Stimulated activated CD4-positive, alpha-beta T cell treated with anti-CD3 and anti-CD28 coated beads, TNF-alpha, amount 100 ng/mL, for 48 hours (primary cell): ENCODE measurements at regions not wholly inside any gene's neighbourhood (a gene's known extent, or its start where the extent isn't known, plus 50 kb on each side); places are given as distances from the start of the nearest gene placed in this dataset.

ENCODE experiments used
- DNase-seq, 3 donors: peaks; one replicate each; pipeline ENCODE4 v3.0.0-alpha.2; 2020; ENCODE audit warnings: low read depth in 3 of 3

DNA sequence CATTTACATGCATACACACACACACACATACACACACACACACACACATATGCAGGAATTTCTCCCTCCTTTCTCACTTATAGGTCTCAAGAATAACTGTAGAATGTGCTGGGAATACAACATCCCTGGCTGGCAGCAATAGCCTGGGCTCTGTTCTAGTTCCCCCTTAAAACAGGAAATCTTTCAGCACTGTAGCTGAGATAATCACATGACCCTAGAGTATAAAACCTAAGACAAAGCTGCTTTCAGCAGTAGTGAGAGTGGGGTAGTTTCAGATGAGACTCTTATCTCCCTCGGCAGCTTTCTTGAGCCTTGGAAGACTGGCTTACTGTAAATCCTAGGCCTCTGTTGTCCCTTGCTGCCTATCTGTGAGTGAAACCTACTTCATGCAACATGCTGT, 137.4 kb upstream of the AKR1E2 start:
- DNase-seq: no peak

DNA sequence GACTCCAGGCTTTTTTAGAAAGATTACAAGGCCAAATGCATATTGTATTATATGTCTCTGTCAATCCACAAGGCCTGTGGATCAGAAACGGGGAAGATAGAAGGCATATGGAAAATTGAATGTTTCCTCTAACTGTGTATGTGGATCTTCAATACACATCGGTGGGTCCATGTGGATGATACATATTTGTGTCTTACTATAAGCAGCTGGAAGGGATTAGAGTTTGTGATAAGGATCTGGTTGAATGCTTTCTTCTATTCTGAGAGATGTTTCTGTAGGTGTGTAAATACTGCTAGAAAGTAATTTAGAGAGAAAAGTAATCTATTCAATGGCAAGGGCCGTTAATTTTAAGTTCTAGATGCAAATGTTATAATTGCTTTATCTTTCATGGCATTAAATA, 137.8 kb upstream of the AKR1E2 start:
- DNase-seq: no peak

DNA sequence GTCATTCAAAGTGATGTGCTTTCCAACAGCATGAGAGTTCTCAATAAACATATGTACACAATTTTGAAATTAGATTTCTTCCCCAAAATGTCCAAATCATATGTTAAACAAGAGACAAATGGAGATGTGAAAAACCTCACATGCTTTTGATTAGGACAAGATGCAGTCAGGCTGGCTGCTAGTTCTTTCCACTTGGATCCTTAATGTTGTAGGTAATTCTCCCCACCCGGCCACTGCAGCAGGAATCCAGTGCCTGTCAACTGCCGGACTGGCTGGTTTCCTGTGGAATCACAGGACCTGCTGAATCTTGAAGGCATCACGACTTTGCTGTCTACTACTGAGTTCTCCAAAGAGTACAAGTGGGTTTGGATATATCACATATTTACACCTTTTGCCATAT, 138.6 kb upstream of the AKR1E2 start:
- no peak for DNase-seq

DNA sequence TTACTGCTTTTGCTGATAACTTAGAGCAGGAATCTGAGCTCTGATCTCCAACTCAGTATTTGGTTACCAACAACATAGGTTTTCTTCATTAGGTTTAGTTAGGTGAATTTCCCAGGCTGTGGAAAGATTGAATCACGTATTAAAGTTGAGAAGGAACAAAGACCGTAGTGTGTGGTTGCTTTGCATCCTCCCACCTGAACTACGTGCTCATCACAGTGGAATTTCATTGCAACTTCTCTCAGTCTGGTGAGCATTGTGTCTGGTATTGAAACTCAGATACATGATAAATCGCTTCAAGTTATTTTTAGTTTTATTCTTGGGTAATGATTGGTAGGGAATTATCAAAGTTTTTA, 139.4 kb upstream of the AKR1E2 start:
- peak; percentile 11 to 32 (median 31) for DNase-seq

DNA sequence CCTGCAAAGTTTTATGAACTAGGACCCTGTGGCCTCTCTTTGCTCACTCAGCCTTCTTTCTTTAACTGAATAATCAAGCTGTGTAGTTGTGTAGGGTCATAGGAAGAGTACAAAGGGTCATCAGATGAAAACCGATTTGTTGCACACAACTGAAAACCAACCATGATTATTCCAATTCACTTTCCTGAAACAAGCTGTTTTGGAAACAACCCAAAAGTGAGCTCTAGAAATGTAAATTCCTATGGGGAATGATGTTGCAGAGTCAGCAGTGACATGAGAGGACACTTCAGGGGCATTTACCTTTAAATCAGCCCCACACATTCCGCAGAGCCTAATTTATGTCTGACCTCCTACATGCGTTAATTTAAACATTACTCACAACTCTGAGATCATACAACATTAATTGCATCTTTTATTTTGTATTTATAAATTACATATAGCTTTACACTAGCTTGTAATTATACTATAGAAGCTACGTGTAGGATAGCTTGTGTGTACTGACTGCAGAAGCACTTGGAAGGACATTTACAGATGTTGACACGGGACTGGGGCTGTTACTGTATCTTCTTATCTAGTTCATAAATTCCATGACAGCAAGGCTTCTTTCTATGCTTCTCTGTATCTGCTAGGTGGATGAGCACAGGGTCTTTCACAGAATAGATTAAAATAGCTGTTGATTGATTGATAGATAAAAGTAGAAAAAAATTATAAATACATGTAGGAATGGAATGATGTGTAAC, 139.9 kb upstream of the AKR1E2 start:
- DNase-seq: no peak

DNA sequence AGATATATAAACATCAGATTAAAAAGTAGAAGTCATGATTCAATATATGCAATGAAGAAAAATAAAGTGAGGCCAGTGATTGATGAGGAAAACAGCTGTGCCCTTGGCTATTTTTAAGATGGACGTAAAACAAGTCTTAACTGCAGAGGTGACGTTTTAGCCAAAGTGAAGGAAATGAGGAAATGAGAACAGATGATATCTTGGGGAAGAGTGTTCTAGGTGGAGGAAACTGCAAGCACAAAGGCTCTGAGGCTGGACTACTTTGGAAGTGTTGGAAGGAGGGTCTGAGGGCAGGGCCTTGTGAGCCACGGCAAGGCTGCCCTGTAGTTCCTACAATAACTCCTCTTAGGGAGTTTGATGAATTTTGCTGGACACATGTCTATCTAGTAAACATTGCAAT, 140.5 kb upstream of the AKR1E2 start:
- DNase-seq: no peak

DNA sequence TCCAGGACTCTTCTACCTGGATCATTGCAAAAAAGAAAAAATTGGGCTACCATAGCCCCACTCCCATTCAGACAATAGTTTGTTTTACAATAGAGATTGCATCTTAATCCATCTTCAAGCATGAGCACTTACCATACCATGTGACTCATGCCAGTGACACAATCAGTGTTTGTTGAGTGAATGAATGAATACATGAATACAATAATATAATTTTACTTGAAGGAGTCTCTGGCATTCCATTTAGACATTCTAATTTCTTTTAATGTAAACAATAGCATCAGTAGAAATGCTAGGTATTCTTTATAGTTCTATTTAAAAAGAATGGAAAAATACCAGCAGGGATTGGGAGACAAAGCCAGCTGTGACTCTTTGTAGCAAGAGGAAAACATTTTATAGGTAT, 141.6 kb upstream of the AKR1E2 start:
- DNase-seq: no peak

DNA sequence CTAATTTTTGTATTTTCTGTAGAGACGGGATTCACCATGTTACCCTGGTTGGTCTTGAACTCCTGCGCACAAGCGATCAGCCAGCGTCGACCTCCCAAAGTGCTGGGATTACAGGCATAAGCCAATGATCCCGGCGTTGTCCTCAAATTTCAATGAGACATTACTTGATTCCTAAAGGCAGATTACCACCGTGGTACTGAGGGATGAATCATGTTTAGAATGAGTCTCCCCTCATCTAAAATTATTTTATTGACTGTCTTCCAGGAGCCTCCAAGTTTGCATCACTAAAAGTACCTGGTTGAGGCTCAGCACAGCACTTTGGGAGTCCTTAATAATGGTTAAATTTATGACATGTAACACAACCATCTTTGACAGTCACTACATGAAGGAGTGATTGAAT, 142.2 kb upstream of the AKR1E2 start:
- no peak for DNase-seq

DNA sequence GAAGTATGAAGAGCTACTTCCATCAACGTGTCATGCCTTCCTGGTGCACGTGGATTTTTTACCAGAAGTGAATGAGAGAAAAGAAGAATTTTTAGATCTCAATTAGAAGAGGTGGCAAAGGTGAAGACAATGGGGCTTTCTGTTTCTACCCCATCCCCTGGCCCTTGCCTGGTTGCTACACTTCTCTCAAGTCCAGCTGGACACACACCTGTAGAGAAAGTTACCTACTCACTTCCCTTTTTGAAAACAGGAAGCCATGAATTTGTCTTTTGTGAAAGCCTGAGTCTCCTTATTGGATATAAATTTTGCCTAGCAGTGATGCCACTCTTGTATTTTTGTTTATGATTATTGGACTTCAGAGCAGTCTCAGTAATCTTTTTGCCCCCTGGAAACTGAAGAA, 142.9 kb upstream of the AKR1E2 start:
- no peak for DNase-seq

DNA sequence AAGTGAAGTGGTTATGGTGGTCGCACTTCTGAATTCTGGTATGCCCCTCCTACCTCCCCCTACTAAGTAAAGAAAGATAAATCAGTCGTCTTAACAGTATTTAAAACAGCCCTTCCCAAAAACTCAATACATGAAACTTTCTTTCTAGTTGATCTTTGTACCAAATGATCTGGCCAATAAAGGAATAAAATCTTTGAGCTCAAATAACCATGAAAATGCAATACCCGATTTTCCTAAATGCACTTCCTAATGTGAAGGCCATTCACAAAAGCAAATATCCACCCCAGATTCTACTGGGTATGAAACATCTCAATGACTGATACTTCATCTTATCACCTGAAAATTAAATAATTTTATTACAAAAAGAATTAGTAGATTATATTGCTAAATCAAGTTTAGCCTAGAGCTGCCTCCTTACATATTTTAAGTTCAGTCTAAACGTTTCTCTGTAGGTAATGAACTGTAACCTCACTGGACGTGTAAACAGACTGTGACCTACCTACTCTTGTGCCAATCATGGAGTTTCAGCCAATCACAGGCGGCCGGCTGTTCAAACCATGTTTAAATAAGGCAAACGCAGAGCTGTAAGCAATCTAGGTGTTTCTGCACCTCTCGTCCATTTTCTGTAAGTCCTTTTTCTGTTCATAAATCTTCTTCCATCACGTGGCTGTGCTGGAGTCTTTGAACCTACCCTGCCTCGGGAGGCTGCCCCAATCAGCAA, 146.9 kb upstream of the AKR1E2 start:
- no peak for DNase-seq

DNA sequence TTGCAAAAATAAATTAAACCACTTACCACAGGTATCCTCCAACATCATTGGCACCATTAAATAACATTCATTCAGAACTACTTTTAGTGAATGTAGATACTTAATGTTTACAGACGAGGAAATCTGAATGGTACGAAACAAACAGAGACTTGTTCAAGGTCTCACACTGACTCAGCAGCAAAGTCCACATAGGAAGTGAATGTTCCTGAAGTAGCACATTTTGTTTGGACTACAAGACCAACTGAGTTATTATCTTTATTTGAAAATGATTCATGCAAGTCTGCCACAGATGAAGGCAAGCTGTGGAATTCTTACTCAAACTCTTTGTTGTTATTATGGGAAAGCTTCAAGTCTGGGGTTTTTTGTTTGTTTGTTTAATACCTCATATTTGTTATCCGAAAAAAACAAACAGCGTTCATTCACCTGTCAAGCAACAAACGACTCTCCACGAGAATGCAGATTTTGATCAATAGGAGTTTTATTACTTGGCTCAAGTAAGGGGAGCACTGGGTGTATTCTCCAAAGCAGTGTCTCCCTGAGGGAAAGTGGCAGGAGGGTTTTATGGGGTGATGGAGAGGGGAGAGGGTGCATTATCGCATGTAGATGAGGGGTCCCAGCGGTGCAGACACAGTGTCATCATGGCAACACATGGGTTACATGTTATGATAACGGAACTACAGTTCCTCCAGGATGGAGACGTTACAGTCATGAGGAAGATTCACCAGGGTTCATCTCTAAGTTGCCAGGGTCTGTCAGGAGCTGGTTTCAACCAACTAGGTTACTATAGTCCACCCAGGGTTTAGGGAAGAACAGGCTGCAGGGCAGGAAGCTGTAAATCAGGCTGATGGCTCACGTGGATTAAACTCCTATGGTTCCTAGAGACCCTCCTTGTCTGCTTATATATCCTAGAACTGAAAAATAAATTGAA, 147.7 kb upstream of the AKR1E2 start:
- no peak for DNase-seq

DNA sequence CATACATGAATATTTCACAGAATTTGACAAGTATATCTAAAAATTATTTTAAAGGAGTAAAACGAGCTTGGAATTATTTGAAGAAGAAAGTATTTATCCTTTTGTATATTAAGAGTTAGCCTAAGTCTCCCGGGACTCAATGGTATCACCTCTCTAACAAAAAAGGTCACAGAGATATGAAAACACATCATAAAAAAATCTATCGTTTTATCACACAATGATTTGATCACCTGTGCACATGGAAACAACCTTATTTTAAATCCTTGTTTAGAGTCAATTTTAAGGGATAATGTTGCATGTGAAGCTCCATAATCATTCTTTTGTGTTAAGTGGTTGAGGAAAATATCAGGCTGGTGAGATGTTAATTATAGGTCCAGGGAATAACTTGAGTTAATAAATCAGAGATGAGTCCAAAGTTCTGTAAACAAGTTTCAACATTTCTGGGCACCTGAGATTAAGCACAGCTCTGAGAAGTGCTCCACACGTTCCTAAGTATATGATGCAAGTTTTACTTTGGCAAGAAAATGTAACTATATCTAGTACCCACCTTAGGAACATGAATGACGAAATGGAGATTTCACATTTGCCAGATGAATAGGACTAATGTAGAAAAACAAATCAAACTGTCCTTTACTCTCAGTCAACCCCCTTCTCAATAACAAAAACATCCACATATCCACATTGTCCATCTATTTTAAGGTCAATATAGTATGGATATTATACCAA, 148.5 kb upstream of the AKR1E2 start:
- DNase-seq: no peak

DNA sequence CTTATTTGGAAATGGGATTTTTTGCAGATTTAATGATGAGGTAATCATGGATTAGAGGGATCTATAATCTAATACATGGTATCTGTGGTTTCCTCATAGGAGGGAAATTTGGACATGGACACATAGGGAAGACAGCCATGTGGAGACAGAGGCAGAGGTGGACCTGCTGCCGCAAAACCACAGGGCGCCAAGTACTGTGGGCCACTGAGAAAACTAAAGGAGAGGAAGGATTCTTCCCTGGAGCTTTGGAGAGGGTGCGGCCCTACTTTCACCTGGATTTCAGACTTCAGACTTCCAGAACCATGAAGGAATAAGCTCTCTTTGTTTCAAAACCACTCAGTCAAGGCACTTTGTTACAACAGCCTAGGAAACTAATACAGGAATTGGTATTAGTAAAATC, 149.4 kb upstream of the AKR1E2 start:
- no peak for DNase-seq

DNA sequence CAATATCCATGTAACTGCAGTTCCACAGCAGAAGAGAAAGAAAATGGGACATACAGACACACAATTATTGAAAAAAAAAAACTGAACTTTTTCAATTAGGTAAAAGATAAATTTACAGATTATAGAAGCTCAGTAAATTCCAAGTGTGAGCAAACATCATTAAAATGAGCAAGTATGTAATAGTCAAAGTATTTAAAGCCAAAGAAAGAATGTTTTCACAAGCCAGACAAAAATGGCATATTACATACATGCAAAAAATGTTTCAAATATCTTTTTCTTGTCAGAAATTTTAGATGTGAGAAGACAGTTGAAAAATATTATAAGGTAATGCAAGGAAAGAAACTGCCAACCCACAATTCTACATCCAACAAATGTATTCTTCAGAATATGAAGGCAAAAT, 150.2 kb upstream of the AKR1E2 start:
- no peak for DNase-seq

DNA sequence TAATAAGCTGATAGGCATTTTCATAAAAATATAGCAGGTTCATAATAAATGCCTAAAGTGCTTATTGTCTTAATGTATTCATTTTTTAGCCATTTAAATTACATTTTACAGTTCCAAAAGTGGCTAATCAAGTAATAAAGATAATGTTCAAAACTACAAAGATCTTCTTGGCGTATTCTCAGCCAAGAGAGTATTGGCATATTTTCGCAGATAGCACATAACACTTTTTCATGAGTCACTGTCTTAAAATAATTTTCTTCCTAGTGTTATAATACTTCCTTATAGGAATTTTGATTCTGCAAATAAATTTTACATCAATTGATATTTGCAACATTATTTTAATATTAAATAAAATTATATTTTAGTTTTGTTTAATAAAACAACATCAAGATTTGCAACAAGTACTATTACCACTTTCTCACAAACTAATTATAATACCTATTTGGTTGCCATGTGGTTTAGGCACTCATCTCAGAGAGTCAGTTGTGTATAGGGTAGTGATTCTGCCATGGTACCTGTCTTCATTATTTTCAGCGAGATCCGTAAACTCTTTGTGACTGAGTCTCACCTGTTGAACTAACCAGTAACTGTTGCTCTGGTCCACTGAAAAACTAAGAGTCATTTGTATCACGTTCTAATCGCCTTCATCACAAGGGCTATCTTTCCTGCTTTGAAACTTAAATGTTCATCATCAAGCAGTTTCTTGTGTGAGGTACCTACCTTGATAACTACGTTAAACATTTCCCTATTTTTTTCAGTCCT, 152.5 kb upstream of the AKR1E2 start:
- no peak for DNase-seq

DNA sequence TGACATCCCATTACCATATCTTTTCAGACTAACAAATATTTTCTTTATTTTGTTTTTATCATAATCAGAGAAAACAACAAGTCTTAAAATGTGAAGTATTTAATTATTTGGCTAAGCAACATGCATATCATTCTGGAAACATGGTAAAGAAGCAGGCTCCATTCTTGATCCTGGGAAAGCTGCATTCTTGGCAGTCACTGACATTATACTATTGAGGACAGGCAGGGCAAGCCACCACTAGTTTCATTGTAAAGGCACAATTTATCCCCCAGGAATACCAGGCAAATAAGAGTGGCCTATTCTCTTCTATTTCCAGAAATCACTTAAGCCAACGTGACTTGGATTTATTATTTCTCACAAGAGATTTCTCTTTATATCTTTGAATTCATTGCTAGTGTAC, 153.8 kb upstream of the AKR1E2 start:
- no peak for DNase-seq

DNA sequence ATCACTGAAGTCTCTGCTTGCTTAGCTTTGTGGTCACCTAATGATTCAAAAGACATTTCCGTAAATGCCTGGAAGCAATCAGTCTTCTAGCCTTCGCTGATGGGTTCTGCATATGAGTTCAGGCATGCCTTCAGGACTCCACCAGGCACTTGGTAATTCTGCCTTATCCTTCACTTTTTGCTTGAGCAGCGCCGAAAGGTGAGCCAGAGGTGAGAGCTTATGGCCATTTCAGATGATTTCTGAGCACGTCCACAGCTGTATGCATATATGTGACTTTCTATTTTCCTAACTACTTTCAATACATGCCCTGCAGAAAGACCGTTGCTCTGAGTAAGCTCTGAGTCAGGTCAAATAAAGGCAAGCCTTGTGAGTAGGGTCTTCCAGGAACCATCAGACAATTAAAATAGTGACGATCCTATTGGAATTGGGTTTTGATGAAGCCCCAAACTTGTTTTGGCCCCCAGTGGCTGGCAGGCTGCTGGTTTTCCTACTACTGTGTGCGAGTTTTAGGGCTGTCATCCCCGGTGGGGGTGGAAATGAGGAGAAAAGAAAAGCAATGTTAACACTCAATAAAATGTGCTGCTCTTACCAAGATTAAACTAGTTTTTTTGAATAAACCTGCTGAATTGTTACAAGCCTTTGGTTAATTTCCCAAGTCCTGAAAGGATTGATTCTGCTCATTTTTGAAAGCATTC, 154.4 kb upstream of the AKR1E2 start:
- DNase-seq: no peak

DNA sequence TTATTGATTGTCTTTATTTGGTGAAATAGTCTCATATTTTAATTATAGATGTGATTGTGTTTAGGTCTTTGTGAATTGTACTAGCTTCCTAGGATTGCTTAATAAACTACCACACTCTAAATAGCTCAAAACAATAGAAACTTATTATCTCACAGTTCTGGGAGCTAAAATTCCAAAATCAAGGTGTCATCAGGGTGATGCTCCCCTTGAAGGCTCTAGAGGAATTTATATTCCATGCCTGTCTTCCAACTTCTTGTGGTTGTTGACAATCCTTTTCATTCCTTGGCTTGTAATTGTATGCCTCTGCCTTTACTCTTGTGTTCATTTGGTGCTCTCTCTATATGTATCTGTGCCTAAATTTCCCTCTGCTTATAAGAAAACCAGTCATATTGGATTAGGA, 155.3 kb upstream of the AKR1E2 start:
- no peak for DNase-seq

DNA sequence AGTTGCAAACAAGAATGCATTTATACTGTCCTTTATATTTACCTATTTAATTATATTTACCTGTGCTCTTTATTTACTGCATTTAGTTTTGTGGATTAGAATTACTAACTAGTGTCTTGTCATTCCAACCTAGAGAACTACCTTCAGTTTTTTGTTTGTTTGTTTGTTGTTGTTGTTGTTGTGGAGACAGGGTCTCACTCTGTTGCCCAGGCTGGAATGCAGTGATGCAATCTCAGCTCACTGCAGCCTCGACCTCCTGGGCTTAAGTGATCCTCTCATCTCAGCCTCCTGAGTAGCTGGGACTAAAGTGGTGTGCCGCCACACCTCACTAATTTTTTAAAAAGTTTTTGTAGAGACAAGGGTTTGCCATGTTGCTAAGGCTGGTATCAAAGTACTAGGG, 156.4 kb upstream of the AKR1E2 start:
- DNase-seq: no peak

DNA sequence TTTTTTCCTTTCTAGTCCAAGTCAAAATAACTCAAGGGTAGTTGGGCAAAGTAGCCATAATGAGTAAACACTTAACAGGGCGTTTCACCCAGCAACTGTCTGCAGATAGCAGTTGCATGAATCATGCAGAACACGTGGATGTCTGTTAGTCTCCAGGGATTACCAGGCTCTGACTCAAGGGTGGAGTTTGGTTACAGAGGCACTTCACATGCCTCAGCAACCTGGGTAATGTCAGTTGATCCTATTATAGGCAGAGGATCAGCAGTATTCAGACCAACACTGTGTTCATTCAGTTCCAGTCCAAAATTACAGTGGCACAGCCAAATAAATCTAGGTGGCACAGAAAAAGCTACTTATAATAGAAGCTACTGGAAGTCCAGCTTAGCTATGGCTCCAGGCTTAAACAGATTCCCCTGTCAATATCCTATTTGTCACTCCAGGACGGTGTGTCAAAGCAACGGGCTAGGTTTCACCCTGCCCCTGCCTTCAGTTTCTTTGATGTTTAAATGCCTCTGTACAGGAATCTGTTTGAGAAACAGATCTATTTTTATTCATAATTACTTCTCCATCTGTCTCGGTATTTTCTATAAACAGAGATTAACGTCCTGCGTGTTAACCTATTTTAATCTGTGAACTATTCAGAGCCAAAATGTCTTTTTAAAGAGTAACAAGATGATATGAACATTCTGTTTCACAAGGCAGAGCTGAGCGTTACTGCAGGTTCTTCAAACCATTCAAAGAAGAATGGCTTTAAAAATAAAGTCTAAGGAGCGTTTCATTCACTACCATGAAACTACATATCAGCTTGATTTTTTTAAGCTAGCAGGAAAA, 162.6 kb upstream of the AKR1E2 start:
- DNase-seq: no peak
